Endodermal cell (in vitro differentiated cells): ENCODE measurements at regions not wholly inside any gene's neighbourhood (a gene's known extent, or its start where the extent isn't known, plus 50 kb on each side); places are given as distances from the start of the nearest gene placed in this dataset.
A peak's percentile ranks its signal among the peaks of the same experiment; 100 is the strongest.

ENCODE experiments used
- DNase-seq: peaks from one replicate; pipeline ENCODE4 v3.0.0-alpha.2; 2017
- H3K27ac ChIP-seq: 2 replicates; pipeline ENCODE4 v1.5.1; 2013; ENCODE audit warnings: mild to moderate bottlenecking, low read depth, low read length, moderate library complexity
- H3K27me3 ChIP-seq: 2 replicates; pipeline ENCODE4 v1.6.1; 2013; ENCODE audit warnings: mild to moderate bottlenecking, low read length, moderate library complexity; ENCODE audit not compliant: insufficient read depth, control insufficient read depth, poor library complexity, severe bottlenecking
- H3K36me3 ChIP-seq: 2 replicates; pipeline ENCODE4 v1.7.0; 2013; ENCODE audit warnings: mild to moderate bottlenecking, low read length, moderate library complexity; ENCODE audit not compliant: control insufficient read depth, insufficient read depth
- H3K4me1 ChIP-seq: one replicate; pipeline ENCODE4 v1.7.0; 2013; ENCODE audit warnings: low read length; ENCODE audit not compliant: control insufficient read depth, insufficient read depth
- H3K4me3 ChIP-seq: 2 replicates; pipeline ENCODE4 v1.5.1; 2013; ENCODE audit warnings: mild to moderate bottlenecking, low read length, moderate library complexity
- H3K9ac ChIP-seq: 2 replicates; pipeline ENCODE4 v1.6.1; 2013; ENCODE audit warnings: mild to moderate bottlenecking, low read length, moderate library complexity; ENCODE audit not compliant: poor library complexity, severe bottlenecking; ENCODE audit errors: extremely low read depth
- H3K9me3 ChIP-seq: 2 replicates; pipeline ENCODE4 v1.6.1; 2013; ENCODE audit warnings: mild to moderate bottlenecking, low read length, moderate library complexity; ENCODE audit not compliant: control insufficient read depth
- H3K27ac Mint-ChIP-seq: 2 replicates; pipeline ENCODE4 v1.8.0; 2020; ENCODE audit warnings: mixed read lengths
- H3K27me3 Mint-ChIP-seq: 2 replicates; pipeline ENCODE4 v1.8.0; 2021; ENCODE audit warnings: mild to moderate bottlenecking, mixed read lengths; ENCODE audit not compliant: insufficient read depth
- H3K36me3 Mint-ChIP-seq: 2 replicates; pipeline ENCODE4 v1.8.0; 2020; ENCODE audit warnings: low read depth, mixed read lengths
- H3K4me1 Mint-ChIP-seq: 2 replicates; pipeline ENCODE4 v1.8.0; 2020; ENCODE audit warnings: mixed read lengths
- H3K4me3 Mint-ChIP-seq: 2 replicates; pipeline ENCODE4 v1.8.0; 2020; ENCODE audit warnings: mild to moderate bottlenecking, moderate library complexity, mixed read lengths
- H3K9me3 Mint-ChIP-seq: 2 replicates; pipeline ENCODE4 v1.8.0; 2020; ENCODE audit warnings: mild to moderate bottlenecking, mixed read lengths
- CTCF ChIP-seq: fragments of 200-600 bp; sonication (generic); conservative IDR thresholded peaks from 2 replicates; pipeline ENCODE4 v1.5.0; 2021; ENCODE audit warnings: antibody characterized with exemption, mild to moderate bottlenecking
- WGBS, 2 experiments: methylation state at CpG; one replicate each; pipeline versions ENCODE4 v1.1.5 to v1.1.7; 2013; ENCODE audit warnings: missing lambda C conversion rate in 2 of 2, mixed read lengths in 1 of 2; ENCODE audit not compliant: insufficient coverage in 1 of 2, insufficient read length in 1 of 2; 5-methylcytosine and 5-hydroxymethylcytosine counted together

GRCh38 chr2:129762386-129763189 is 216.9 kb upstream of the RAB6C start:
- Mint-ChIP-seq H3K9me3 (no peaks in the 10 kb centered on the region), H3K4me1 (peaks cover 10% of the 10 kb centered on the region), H3K27ac (no peak overlapping the region), H3K36me3 (no peaks in the 10 kb centered on the region), H3K27me3 (peaks cover 10% of the 10 kb centered on the region), H3K4me3 (no peak overlapping the region)
- H3K9ac ChIP-seq = no peak overlapping the region
- no peak overlapping the region for H3K4me3 ChIP-seq
- no peaks in the 10 kb centered on the region for H3K4me1 ChIP-seq
- H3K27ac ChIP-seq = no peak overlapping the region
- WGBS, 2 experiments = 78 to 91% methylated on average over 3 to 8 of the region's 8 CpGs
- H3K27me3 ChIP-seq = peaks cover 5% of the 10 kb centered on the region
- TF ChIP-seq CTCF = no peak
- no peaks in the 10 kb centered on the region for H3K36me3 ChIP-seq
- peak; percentile 26 for DNase-seq
- H3K9me3 ChIP-seq = no peaks in the 10 kb centered on the region

DNA sequence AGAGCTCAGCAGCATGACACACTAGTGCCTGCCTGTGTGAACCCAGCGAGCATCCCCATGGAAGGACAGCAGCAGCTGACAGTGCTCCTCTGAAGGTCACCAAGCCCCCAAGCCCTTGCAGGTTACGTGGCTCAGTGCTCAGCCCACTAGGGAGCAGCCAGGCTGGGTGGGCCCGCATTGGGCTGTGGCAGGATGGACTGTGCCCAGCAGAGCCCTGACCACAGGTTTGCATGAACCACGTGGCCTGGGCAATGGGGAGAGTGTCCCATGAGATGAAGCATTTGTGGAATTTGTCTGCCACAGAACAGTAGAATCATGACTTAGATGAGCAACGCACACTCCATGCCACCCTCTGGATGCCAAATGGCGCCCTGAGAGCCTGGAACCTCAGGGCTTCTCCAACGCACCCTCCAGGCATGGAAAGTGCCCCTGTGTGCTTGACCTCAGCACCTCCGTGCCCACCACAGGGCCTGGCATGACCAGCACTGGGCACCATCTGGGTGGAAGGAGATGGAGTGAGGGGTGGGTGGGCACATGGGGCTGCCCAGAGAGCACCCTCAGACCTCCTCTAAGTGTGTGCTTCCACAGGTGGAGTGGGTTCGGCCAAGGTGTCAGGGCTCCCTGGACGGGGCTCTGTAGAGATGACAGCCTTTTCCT is 216.1 kb upstream of the RAB6C start:
- 86 to 92% methylated on average over 6 to 10 of the region's 10 CpGs for WGBS, 2 experiments
- no peak overlapping the region for H3K4me3 Mint-ChIP-seq

DNA sequence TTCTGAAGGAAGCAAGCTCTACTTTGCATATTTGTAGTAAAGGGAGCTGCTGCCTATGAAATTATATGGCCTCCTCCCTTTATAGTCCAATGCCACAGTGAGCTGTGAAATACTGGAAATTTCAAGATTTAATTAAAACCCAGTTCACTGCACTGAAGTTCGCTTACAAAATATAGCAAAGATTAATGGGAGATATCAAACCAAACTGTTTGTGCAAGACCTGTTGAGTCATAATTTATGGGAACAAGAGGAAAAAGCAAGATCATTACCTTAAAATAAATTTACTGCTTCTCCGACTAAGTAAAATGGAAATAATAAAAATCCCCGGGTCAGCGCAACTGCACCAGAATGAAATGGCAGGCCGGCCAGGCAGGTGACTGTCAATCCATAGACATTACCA is 215.5 kb upstream of the RAB6C start:
- Mint-ChIP-seq H3K4me1 (peaks cover 10% of the 10 kb centered on the region), H3K27me3 (peaks cover 13% of the 10 kb centered on the region), H3K9me3 (no peaks in the 10 kb centered on the region), H3K36me3 (no peaks in the 10 kb centered on the region), H3K4me3 (no peak overlapping the region), H3K27ac (no peak overlapping the region)
- no peak overlapping the region for H3K27ac ChIP-seq
- no peaks in the 10 kb centered on the region for H3K9me3 ChIP-seq
- H3K36me3 ChIP-seq = no peaks in the 10 kb centered on the region
- no peaks in the 10 kb centered on the region for H3K4me1 ChIP-seq
- 87 to 93% methylated on average over 5 of the region's 5 CpGs for WGBS, 2 experiments
- TF ChIP-seq CTCF = no peak
- H3K4me3 ChIP-seq = no peak overlapping the region
- DNase-seq = no peak
- H3K27me3 ChIP-seq = peaks cover 11% of the 10 kb centered on the region
- no peak overlapping the region for H3K9ac ChIP-seq

More for the DNA sequence above, 216.1 kb upstream of the RAB6C start:
- Mint-ChIP-seq H3K36me3 (no peaks in the 10 kb centered on the region), H3K27ac (no peak overlapping the region), H3K4me1 (peaks cover 10% of the 10 kb centered on the region), H3K9me3 (no peaks in the 10 kb centered on the region), H3K27me3 (peaks cover 11% of the 10 kb centered on the region)
- peak; percentile 39 for DNase-seq
- no peak overlapping the region for H3K4me3 ChIP-seq
- no peak overlapping the region for H3K27ac ChIP-seq
- no peaks in the 10 kb centered on the region for H3K9me3 ChIP-seq
- no peaks in the 10 kb centered on the region for H3K36me3 ChIP-seq
- TF ChIP-seq CTCF = no peak
- H3K27me3 ChIP-seq = peaks cover 11% of the 10 kb centered on the region
- no peaks in the 10 kb centered on the region for H3K4me1 ChIP-seq
- H3K9ac ChIP-seq = no peak overlapping the region
